Left ventricle myocardium inferior (tissue), 1 donor: ENCODE measurements at regions not wholly inside any gene's neighbourhood (a gene's known extent, or its start where the extent isn't known, plus 50 kb on each side); places are given as distances from the start of the nearest gene placed in this dataset.

Experiments used
- DNase-seq: peaks from one replicate; pipeline ENCODE4 v3.0.0-alpha.2; 2020
- H3K27ac ChIP-seq: fragments of 200-600 bp; replicated peaks from 2 replicates; pipeline ENCODE4 v1.8.0; 2021
- H3K27me3 ChIP-seq: fragments of 200-600 bp; 2 replicates; pipeline ENCODE4 v1.8.0; 2021; ENCODE audit warnings: low read depth
- H3K36me3 ChIP-seq: fragments of 200-600 bp; 2 replicates; pipeline ENCODE4 v1.8.0; 2021
- H3K4me1 ChIP-seq: fragments of 200-600 bp; 2 replicates; pipeline ENCODE4 v1.8.0; 2021
- H3K4me3 ChIP-seq: fragments of 200-600 bp; 2 replicates; pipeline ENCODE4 v1.8.0; 2021; ENCODE audit warnings: mild to moderate bottlenecking, moderate library complexity
- H3K9me3 ChIP-seq: fragments of 200-600 bp; replicated peaks from 2 replicates; pipeline ENCODE4 v1.8.0; 2021
- intact Hi-C: fragments of 100-400 bp; cut with micrococcal nuclease; formaldehyde crosslinking; loops from one replicate; pipeline ENCODE4 v1.11.0; 2022
- TF ChIP-seq, protein P1 (sequence below): fragments of 200-600 bp; IDR thresholded peaks from 2 replicates; pipeline ENCODE4 v1.8.0; 2021; ENCODE audit warnings: antibody characterized with exemption, mild to moderate bottlenecking, borderline replicate concordance
- donor health status: DM: no; HTN: yes; CAD: no; lungs with severe emphysema.

DNA sequence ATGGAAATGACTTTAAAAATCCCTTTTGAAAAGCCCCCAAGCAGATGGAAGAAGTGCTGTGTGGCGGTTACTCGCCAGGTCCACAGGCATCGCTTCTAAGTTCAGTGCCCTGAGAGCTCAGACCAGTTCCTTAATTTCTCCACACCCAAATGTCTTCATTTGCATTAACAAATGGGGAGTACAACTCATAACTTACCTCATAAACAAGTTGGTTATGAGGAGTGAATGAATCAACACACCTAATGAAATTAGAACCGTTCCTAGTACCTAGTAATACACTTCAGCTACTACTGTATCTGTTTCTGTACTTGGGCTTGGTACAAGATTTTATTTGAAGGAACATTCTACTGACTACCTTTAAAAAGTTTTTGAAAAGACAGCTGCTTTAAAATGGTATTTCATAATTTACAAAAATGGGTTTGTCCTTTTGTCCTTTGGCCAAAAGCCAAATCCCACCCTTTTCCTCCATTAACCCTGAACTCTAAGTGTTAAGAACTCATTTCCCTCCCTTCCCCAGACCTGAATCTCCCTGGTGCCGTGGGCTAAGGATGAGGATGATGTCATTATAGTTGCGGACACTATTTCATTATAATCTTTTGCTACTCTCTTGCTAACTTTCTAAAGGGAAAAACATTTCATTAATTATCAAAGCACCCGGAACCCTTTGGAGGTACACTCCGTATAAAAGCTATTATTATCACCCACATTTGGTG is 221.5 kb upstream of the CELF2 start:
- Histone ChIP-seq H3K27ac (peak overlapping the region; percentile 89), H3K9me3 (no peaks in the 10 kb centered on the region), H3K36me3 (no peaks in the 10 kb centered on the region), H3K4me3 (peak overlapping the region; percentile 48), H3K27me3 (no peaks in the 10 kb centered on the region), H3K4me1 (peaks cover 54% of the 10 kb centered on the region)
- intact Hi-C loops: no loop called here
- DNase-seq: no peak
- TF ChIP-seq, protein P1, sequence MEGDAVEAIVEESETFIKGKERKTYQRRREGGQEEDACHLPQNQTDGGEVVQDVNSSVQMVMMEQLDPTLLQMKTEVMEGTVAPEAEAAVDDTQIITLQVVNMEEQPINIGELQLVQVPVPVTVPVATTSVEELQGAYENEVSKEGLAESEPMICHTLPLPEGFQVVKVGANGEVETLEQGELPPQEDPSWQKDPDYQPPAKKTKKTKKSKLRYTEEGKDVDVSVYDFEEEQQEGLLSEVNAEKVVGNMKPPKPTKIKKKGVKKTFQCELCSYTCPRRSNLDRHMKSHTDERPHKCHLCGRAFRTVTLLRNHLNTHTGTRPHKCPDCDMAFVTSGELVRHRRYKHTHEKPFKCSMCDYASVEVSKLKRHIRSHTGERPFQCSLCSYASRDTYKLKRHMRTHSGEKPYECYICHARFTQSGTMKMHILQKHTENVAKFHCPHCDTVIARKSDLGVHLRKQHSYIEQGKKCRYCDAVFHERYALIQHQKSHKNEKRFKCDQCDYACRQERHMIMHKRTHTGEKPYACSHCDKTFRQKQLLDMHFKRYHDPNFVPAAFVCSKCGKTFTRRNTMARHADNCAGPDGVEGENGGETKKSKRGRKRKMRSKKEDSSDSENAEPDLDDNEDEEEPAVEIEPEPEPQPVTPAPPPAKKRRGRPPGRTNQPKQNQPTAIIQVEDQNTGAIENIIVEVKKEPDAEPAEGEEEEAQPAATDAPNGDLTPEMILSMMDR: no peak

DNA sequence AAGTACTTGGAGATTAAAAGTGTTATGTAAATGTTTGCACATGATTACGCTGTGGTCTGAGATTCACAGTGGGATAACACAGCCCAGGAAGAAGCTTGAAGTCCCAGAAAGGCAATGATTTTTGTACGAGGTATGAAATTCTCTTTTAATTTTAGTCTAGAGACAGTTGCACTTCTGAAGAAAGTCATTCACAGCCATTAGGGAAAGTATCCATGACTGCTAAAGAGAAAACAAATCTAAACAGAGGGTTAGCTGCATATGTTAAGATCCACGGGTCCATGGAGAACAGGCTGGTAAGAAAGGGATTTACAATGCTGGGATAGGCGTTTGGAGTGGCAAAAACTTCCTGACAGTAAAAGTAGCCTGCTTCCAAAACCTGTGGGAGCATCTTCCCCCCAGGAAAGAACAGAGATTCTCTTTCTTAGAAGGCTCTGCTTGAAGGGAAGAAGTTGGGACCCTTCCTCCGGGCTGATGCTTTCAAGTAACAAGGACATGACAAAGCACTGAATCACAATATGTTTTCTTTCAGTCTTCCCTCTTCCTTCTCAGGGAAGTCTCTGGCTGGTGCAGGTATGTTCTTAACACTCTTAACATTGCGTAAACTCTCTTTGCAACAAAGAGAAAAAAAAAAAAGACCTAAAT is 220.8 kb upstream of the CELF2 start:
- no peaks in the 10 kb centered on the region for H3K36me3 ChIP-seq
- peaks cover 56% of the 10 kb centered on the region for H3K4me1 ChIP-seq
- TF ChIP-seq, protein P1: no peak
- no peaks in the 10 kb centered on the region for H3K27me3 ChIP-seq
- peak overlapping the region; percentile 48 for H3K4me3 ChIP-seq
- intact Hi-C loops: no loop called here
- peak overlapping the region; percentile 89 for H3K27ac ChIP-seq
- peaks cover 6% of the 10 kb centered on the region for H3K9me3 ChIP-seq
- no peak for DNase-seq

DNA sequence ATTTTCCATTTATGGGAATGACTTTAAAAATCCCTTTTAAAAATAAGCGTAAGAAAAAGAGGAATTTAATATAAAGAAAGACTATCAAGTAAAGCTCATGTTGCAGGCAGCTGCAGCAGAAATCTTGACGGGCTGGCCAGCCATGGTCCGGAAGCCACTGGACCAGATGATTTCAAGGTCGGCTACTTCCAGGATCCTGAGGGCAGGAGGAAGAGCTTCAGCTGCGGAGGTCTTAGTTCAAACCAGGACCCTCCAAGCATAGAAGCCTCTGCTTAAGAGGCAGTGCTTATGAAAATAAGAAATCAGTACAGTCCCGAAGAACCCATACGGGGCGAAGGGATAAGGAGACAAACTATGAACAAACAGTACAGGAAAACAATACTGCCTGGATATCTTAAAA is 220.2 kb upstream of the CELF2 start:
- peaks cover 7% of the 10 kb centered on the region for H3K9me3 ChIP-seq
- intact Hi-C loops: no loop called here
- DNase-seq: no peak
- no peaks in the 10 kb centered on the region for H3K36me3 ChIP-seq
- H3K4me1 ChIP-seq: peaks cover 55% of the 10 kb centered on the region
- peak overlapping the region; percentile 89 for H3K27ac ChIP-seq
- no peaks in the 10 kb centered on the region for H3K27me3 ChIP-seq
- H3K4me3 ChIP-seq: peak overlapping the region; percentile 48
- TF ChIP-seq, protein P1: no peak

DNA sequence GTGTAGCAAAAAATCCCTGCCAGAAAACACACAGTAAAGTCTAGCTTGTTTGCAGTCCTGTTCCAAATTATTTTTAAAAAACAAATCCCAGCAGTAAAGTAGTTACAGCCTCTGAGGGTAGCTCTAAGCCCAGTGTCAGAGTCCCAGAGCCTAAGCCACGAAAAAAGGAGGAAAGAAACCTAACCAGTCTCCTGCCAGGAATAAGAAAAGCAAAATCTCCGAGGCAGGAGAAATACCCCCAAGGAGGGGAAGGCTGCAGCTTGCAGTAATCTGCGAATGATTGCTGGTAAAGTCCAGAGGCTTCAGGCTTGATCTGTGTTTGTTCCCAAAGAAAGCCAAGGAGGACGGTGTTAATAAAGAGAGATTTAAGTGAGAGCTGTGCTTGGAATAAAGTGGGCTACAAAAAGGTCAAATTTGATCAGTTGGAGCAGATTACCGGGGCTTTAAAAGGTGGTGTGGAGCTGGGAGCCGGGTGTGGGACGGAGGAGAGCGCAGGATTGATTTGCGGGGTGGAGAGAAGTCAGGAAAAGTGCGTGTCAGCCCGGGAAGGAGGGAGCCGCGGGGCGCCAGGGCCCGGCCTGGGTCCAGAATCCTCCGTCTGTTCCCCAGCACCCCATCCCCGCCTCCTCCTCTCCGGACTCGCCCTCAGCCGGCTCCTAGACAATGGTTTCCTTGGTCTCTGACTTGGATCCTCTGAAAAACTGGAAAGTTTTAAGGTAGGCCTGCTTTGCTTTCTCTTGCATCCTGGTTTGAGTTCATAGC is 219.4 kb upstream of the CELF2 start:
- Histone ChIP-seq H3K4me3 (peak overlapping the region; percentile 48), H3K27me3 (no peaks in the 10 kb centered on the region), H3K9me3 (peaks cover 7% of the 10 kb centered on the region), H3K4me1 (peaks cover 55% of the 10 kb centered on the region), H3K27ac (peak overlapping the region; percentile 89), H3K36me3 (no peaks in the 10 kb centered on the region)
- intact Hi-C loops: no loop called here
- TF ChIP-seq, protein P1: no peak
- DNase-seq: peak; percentile 20

DNA sequence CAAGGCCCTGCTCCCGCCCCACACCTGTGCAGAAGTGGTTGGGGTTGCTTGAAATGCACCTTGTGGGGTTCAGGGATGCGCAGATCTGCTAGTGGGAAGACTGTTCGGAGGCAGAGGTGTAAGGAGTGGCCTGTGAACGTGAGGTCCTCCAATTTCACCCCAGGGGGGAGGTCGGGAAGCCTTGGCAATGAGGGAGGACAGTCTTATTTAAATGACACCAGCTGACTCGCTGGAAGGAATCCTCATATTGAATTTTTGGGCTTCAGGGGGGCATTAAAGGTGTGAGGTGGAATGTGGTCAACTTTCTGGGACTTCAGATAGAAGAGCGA is 218.8 kb upstream of the CELF2 start:
- peak overlapping the region; percentile 89 for H3K27ac ChIP-seq
- peak overlapping the region; percentile 48 for H3K4me3 ChIP-seq
- intact Hi-C loops: no loop called here
- DNase-seq: no peak
- TF ChIP-seq, protein P1: no peak
- no peaks in the 10 kb centered on the region for H3K27me3 ChIP-seq
- peaks cover 59% of the 10 kb centered on the region for H3K4me1 ChIP-seq
- peaks cover 7% of the 10 kb centered on the region for H3K9me3 ChIP-seq
- no peaks in the 10 kb centered on the region for H3K36me3 ChIP-seq
